A549 (cell line): ENCODE measurements at regions not wholly inside any gene's neighbourhood (a gene's known extent, or its start where the extent isn't known, plus 50 kb on each side); places are given as distances from the start of the nearest gene placed in this dataset.

Experiments
- BHLHE40 ChIP-seq: IDR thresholded peaks from 2 replicates; pipeline ENCODE4 v1.6.1; 2012; ENCODE audit warnings: low read depth, low read length, inconsistent platforms
- CTCF ChIP-seq: fragments of >200 bp; sonication (Bioruptor Twin); formaldehyde crosslinking; IDR thresholded peaks from 3 replicates; pipeline ENCODE4 v1.5.1; 2016
- ELK1 ChIP-seq: fragments of 150-350 bp; IDR thresholded peaks from 2 replicates; pipeline ENCODE4 v1.6.1; 2014; ENCODE audit warnings: low read depth, mild to moderate bottlenecking, low read length
- JUNB ChIP-seq: fragments of >200 bp; sonication (Bioruptor Twin); formaldehyde crosslinking; IDR thresholded peaks from 2 replicates; pipeline ENCODE4 v1.6.1; 2016
- MYC ChIP-seq: IDR thresholded peaks from 2 replicates; pipeline ENCODE4 v1.6.1; 2012; ENCODE audit warnings: mild to moderate bottlenecking, inconsistent platforms, low read length, improper control_type of control experiment, borderline replicate concordance
- NR3C1 ChIP-seq: fragments of >200 bp; sonication (Bioruptor Twin); formaldehyde crosslinking; IDR thresholded peaks from 3 replicates; pipeline ENCODE4 v1.6.1; 2017
- POLR2A ChIP-seq: IDR thresholded peaks from 2 replicates; pipeline ENCODE4 v1.6.1; 2012; ENCODE audit warnings: mild to moderate bottlenecking, low read length
- RAD21 ChIP-seq, 2 experiments: fragments of >200 bp in 1 of 2; sonication (Bioruptor Twin) in 1 of 2; formaldehyde crosslinking in 1 of 2; IDR thresholded peaks in 1 of 2; conservative IDR thresholded peaks in 1 of 2; 2 replicates in 1 of 2; 3 replicates in 1 of 2; pipeline ENCODE4 v1.6.1; 2012 to 2018; ENCODE audit warnings: inconsistent platforms in 1 of 2
- RCOR1 ChIP-seq: fragments of 150-350 bp; IDR thresholded peaks from 2 replicates; pipeline ENCODE4 v1.6.1; 2014; ENCODE audit warnings: antibody characterized with exemption, low read length, low read depth
- TF ChIP-seq, protein P1 (sequence below): IDR thresholded peaks from 2 replicates; pipeline ENCODE4 v1.6.1; 2012

DNA sequence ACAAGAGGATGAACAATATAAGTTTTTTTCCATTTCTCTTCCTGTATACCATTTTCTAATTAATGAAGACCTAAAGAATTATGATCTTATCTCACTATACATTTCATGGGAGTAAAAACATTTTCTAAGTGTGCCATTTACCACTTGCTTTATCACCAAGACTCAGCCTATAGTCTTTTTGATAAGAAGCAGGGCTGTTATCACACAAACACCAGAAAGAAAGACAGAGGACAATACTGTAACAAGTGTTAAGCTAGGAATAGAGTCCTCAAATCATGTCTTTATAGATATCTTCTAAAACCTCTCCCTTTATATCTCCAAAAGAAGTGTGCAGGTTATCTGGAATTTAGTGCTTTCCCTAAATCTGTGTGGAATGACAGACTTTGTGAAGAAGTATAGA is 119.7 kb downstream of the FAM174A start:
- no peak for TF ChIP-seq JUNB
- TF ChIP-seq MYC = no peak
- TF ChIP-seq CTCF = no peak
- no peak for TF ChIP-seq RCOR1
- no peak for TF ChIP-seq POLR2A
- no peak for TF ChIP-seq BHLHE40
- TF ChIP-seq RAD21 (conservative IDR thresholded peaks at IDR 0.05 in 1 of 2, IDR thresholded peaks at IDR 0.05 in 1 of 2) = no peak
- TF ChIP-seq, protein P1, sequence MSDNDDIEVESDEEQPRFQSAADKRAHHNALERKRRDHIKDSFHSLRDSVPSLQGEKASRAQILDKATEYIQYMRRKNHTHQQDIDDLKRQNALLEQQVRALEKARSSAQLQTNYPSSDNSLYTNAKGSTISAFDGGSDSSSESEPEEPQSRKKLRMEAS = no peak
- no peak for TF ChIP-seq NR3C1
- no peak for TF ChIP-seq ELK1
